ENCODE measurements at regions not wholly inside any gene's neighbourhood (a gene's known extent, or its start where the extent isn't known, plus 50 kb on each side); places are given as distances from the start of the nearest gene placed in this dataset.

DNA sequence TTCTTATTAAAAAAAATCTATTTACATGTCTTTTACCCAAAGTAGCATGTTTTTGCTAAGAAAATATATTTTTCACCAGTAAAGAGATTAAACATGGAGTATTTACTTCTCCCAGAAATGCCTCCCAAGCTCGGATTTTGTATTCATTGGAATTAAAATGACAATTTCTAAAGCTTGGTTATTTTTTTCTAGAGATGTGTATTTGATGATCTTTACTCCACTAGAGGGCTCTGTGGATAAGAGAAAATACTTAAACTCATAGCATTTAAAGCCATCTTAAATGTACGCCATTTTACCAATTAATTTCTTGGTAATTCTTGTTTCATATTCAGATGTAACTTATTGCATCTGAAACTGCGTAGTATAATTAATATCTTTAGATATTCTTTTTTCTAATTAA lies 461.4 kb downstream of the GALR1 start:
- H3K4me3 Mint-ChIP-seq: no peak overlapping the region
- H3K36me3 Mint-ChIP-seq: no peaks in the 10 kb centered on the region
- H3K4me1 Mint-ChIP-seq: no peaks in the 10 kb centered on the region
- no peak for DNase-seq
- peaks cover 10% of the 10 kb centered on the region for H3K27me3 Mint-ChIP-seq
- peaks cover 2% of the 10 kb centered on the region for H3K9me3 Mint-ChIP-seq
- H3K27ac Mint-ChIP-seq: no peak overlapping the region

DNA sequence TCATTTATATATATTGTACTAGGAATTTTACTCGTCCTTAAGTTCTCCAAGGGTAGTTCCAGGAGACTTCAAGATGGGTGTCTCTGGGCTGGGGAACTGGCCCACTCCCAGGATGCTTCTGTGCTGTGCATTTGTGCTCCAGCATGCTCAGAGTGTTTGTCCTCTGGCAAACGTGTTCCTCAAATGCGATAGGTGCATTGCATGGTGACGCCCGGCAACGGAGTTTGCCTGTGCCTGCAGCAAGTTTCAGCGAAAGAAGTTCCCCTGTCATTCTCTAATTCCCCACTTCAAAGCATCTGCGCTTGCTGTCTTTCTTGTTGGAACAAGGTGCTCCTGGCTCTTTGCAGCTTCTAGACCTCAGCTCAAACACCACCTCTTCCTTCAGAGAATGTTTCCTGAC lies 465.1 kb downstream of the GALR1 start:
- Mint-ChIP-seq H3K4me1 (no peaks in the 10 kb centered on the region), H3K9me3 (peaks cover 2% of the 10 kb centered on the region), H3K27ac (no peak overlapping the region), H3K36me3 (no peaks in the 10 kb centered on the region), H3K27me3 (peaks cover 12% of the 10 kb centered on the region), H3K4me3 (no peak overlapping the region)
- DNase-seq: no peak

DNA sequence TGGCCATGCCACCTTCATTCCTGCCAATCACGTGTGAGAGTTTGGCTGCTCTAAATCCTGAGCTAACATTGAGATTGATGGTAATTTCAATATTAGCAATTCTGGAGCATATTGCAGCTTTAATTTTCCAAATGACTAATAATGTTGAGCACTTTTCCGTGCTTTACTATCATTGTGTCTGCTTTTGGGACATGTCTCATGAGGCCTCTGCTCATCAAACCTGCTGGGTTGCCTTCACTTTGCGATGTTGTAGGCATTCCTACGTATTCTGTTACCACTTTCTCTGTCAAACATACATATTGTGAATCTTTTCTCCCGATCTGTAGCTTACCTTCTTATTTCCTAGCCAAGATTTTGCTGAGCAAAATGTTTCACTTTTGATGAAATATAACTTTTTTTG lies 466.6 kb downstream of the GALR1 start:
- no peak for DNase-seq
- H3K9me3 Mint-ChIP-seq: no peaks in the 10 kb centered on the region
- H3K27me3 Mint-ChIP-seq: peaks cover 12% of the 10 kb centered on the region
- no peak overlapping the region for H3K4me3 Mint-ChIP-seq
- no peaks in the 10 kb centered on the region for H3K4me1 Mint-ChIP-seq
- H3K27ac Mint-ChIP-seq: no peak overlapping the region
- H3K36me3 Mint-ChIP-seq: no peaks in the 10 kb centered on the region

DNA sequence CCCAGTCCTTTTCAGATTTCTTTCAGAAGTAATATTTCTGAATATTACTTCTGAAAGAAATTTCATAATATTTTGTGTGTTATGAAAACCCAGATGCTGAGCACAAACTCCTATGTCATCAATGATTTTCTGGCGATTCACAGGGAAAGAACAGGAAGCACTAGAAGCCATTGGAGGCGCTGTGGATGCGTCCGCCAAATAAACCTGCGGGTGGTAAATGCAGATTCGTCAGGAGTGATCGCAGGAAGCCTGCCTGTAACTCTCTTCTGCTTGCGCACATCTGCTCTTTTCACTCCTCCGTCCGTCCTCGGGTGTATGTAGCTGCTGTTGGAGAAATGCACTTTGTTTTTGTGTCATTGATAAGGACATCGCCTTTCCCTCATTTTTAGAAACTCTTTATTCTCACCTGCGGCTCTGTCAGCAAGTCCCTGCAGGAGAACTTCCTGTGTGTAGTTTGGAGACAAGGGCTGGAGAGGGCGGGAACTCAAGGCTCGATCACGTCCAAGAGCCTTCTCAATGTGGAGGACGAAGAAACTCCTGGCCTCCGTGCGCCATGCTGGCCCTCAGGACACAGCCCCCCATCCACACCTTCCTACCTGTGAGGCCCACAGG lies 483.8 kb downstream of the GALR1 start:
- no peaks in the 10 kb centered on the region for H3K36me3 Mint-ChIP-seq
- H3K4me1 Mint-ChIP-seq: no peaks in the 10 kb centered on the region
- no peak overlapping the region for H3K4me3 Mint-ChIP-seq
- DNase-seq: no peak
- no peak overlapping the region for H3K27ac Mint-ChIP-seq
- no peaks in the 10 kb centered on the region for H3K9me3 Mint-ChIP-seq
- peaks cover 23% of the 10 kb centered on the region for H3K27me3 Mint-ChIP-seq

GRCh38 chr18:77736842-77737241 lies 487.2 kb downstream of the GALR1 start:
- peaks cover 34% of the 10 kb centered on the region for H3K27me3 Mint-ChIP-seq
- H3K27ac Mint-ChIP-seq: no peak overlapping the region
- no peak overlapping the region for H3K4me3 Mint-ChIP-seq
- no peaks in the 10 kb centered on the region for H3K4me1 Mint-ChIP-seq
- no peaks in the 10 kb centered on the region for H3K36me3 Mint-ChIP-seq
- DNase-seq: no peak
- no peaks in the 10 kb centered on the region for H3K9me3 Mint-ChIP-seq

DNA sequence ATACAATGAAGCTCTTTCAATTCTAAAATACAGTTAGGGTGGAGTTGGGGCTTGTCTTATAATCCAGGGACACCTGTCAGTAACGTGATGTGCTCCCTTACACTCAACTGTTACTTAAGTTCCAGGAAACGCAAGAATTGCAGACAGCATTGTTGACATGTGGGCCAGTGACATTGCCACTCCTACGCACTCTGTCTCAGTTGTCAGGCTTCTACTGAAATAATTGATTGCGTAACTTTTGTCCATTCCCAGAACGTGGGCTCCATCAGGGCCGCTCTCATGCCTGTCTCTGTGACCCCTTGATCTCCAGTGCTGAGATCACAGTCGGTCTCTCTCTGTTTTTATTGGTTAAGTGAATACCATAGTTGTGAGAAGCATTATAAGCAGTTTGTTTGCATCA lies 487.8 kb downstream of the GALR1 start:
- Mint-ChIP-seq H3K36me3 (no peaks in the 10 kb centered on the region), H3K27ac (no peak overlapping the region), H3K27me3 (peaks cover 34% of the 10 kb centered on the region), H3K4me1 (no peaks in the 10 kb centered on the region), H3K9me3 (no peaks in the 10 kb centered on the region), H3K4me3 (no peak overlapping the region)
- DNase-seq: no peak

DNA sequence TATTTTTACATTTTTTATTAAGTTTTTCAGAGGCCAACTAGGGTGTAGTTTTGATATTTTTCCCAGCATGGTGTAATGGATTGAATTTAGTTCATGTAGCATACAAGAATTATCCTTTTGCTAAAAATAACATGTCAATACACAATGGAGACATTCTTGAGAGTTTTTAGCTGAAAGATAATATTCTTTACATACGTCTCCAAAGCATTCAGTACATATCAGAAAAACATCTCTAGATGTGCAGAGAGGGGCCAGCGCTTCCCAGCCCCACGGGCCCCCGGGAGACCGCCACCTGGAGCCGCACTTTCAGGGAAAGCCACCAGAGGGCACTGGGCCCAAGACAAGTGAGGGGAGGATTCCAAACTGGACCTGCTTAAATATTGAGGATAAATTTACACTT lies 499.4 kb downstream of the GALR1 start:
- Mint-ChIP-seq H3K27me3 (peaks cover 18% of the 10 kb centered on the region), H3K36me3 (no peaks in the 10 kb centered on the region), H3K27ac (no peak overlapping the region), H3K9me3 (no peaks in the 10 kb centered on the region), H3K4me1 (no peaks in the 10 kb centered on the region), H3K4me3 (no peak overlapping the region)
- DNase-seq: no peak

DNA sequence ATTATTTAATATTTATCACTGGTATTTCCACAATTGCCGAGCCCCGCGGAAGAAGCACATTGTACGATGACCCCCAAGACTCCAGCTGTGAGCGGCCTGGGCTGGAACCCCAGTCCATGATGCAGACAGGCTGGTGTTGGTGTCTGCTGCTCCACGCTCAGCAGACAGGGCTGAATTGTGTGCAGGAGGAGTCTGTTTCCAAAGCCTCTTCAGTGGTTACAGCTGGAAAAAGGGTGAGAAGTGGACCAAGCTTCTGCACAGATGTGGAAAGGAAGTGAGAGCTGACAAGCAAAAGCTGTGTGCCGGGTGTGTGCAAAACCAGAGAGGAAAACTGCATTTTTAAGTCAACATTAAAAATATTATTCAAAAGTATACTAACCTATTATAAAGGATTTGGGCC lies 500.4 kb downstream of the GALR1 start:
- Mint-ChIP-seq H3K27ac (no peak overlapping the region), H3K4me3 (no peak overlapping the region)

GRCh38 chr18:77754475-77755044 lies 504.9 kb downstream of the GALR1 start:
- Mint-ChIP-seq H3K9me3 (no peaks in the 10 kb centered on the region), H3K4me1 (no peaks in the 10 kb centered on the region), H3K4me3 (no peak overlapping the region)

More for the DNA sequence above, 500.4 kb downstream of the GALR1 start:
- no peaks in the 10 kb centered on the region for H3K4me1 Mint-ChIP-seq
- H3K36me3 Mint-ChIP-seq: no peaks in the 10 kb centered on the region
- no peaks in the 10 kb centered on the region for H3K9me3 Mint-ChIP-seq
- DNase-seq: no peak
- H3K27me3 Mint-ChIP-seq: peaks cover 18% of the 10 kb centered on the region

DNA sequence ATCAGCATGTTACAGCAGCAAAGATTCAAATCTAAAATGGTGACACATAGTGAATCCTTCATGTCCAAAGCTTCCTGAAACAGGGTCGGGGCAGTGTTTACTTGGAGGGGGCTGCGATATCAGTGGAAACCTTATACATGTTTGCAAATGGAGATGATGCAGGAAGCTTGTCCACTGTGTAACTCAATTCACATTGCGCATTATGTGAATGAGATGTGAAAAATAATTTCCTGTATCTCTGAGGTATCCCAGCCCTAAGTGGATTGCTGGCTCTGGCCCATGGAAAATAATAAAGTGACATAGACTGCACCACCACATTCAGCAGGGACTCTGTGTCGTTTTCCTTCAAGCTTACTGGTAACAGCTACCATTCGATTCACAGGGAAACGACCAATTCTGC lies 505.5 kb downstream of the GALR1 start:
- Mint-ChIP-seq H3K27me3 (peaks cover 23% of the 10 kb centered on the region), H3K4me3 (no peak overlapping the region), H3K4me1 (no peaks in the 10 kb centered on the region), H3K36me3 (no peaks in the 10 kb centered on the region), H3K9me3 (no peaks in the 10 kb centered on the region), H3K27ac (no peak overlapping the region)
- DNase-seq: no peak

More at GRCh38 chr18:77754475-77755044, 504.9 kb downstream of the GALR1 start:
- Mint-ChIP-seq H3K36me3 (no peaks in the 10 kb centered on the region), H3K27me3 (peaks cover 23% of the 10 kb centered on the region), H3K27ac (no peak overlapping the region)
- no peak for DNase-seq

DNA sequence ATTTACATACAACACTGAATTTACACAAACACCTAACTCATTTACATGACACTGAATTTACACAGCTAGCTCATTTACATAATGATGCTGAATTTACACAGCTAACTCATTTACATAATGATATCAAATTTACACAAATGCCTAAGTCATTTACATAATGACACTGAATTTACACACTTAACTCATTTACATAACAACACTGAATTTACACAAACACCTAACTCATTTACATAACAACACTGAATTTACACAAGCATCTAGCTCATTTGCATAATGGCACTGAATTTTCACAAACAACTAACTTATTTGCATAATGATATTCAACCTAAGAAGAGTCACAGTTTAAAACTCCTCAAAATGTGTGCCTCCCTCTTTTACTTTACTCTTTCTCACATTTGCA lies 511.7 kb downstream of the GALR1 start:
- H3K36me3 Mint-ChIP-seq: no peaks in the 10 kb centered on the region
- H3K9me3 Mint-ChIP-seq: no peaks in the 10 kb centered on the region
- H3K27me3 Mint-ChIP-seq: peaks cover 34% of the 10 kb centered on the region
- no peak overlapping the region for H3K27ac Mint-ChIP-seq
- no peaks in the 10 kb centered on the region for H3K4me1 Mint-ChIP-seq
- no peak for DNase-seq
- no peak overlapping the region for H3K4me3 Mint-ChIP-seq

DNA sequence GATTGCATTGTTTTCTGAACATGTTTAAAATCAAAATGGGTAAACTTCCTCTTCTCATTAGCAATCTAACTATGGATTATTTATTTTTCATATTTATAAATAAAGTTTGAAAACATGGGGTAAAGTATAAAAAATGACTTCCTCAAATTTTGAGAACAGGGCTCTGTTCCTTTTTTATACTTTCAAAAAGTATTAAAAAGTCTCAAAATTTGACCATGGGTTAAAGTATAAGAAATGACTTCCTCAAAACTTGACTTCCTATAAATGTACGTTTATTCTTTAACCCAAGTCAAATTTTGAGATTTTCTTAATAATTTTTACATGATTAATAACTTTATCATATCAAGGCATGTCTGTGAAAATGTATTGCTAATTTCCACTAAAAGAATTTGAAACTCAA lies 512.4 kb downstream of the GALR1 start:
- no peak for DNase-seq
- H3K36me3 Mint-ChIP-seq: no peaks in the 10 kb centered on the region
- H3K4me1 Mint-ChIP-seq: no peaks in the 10 kb centered on the region
- H3K4me3 Mint-ChIP-seq: no peak overlapping the region
- H3K27ac Mint-ChIP-seq: no peak overlapping the region
- peaks cover 33% of the 10 kb centered on the region for H3K27me3 Mint-ChIP-seq
- H3K9me3 Mint-ChIP-seq: no peaks in the 10 kb centered on the region

- H3K27me3 Mint-ChIP-seq: peaks cover 33% of the 10 kb centered on the region
- H3K4me1 Mint-ChIP-seq: no peaks in the 10 kb centered on the region
- no peak for DNase-seq
- no peak overlapping the region for H3K27ac Mint-ChIP-seq
- no peak overlapping the region for H3K4me3 Mint-ChIP-seq
- H3K9me3 Mint-ChIP-seq: no peaks in the 10 kb centered on the region
- no peaks in the 10 kb centered on the region for H3K36me3 Mint-ChIP-seq
Observed at GRCh38 chr18:77762642-77763041, 513.0 kb downstream of the GALR1 start.

DNA sequence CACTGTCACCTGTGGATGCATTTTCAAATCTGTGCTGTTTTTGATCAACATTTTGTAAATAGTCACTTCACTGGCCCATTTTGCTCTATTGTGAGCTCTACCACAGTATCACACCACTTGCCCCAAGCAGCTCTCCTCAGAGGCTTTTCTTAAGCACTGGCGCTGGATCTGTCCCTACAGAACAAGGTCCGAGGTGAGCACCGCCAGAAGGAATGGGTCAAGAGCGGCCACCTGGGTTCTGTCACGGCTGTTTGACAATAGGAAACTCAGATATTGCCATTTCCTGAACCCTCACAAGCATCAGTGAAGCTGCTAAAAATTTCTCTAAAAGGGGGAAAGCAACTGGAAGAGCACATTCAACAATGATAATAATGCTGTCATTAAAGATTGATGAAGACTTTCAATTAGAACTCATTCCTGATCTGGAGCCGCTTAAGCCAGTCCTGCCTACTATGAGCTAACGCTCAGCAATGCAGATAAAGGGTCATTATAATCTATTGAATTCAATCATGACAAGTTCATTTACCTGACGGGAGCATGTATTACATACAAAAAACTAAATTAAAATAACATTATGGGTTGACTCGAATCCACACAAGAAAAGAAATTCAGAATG lies 514.0 kb downstream of the GALR1 start:
- Mint-ChIP-seq H3K4me3 (no peak overlapping the region), H3K4me1 (no peaks in the 10 kb centered on the region), H3K27me3 (peaks cover 33% of the 10 kb centered on the region), H3K9me3 (no peaks in the 10 kb centered on the region), H3K36me3 (no peaks in the 10 kb centered on the region), H3K27ac (no peak overlapping the region)
- DNase-seq: no peak

DNA sequence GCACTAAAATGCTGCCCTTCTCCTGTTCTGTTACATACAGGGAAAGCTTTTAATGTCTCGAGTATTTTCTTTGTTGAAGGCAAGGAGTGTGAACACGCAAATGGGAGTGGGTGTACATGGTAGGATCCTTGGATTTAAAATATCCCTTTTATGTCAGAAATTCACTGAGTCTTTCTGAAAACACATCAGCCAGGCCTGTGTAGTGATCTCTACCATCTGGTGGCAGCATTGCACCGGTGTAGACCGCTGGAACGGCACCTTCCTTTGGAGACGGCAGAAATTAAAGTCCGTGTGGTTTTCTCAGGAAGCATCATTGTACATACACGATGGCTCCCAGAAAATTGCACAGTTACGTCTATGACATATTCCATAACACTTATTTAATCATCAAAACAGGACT lies 515.8 kb downstream of the GALR1 start:
- no peaks in the 10 kb centered on the region for H3K36me3 Mint-ChIP-seq
- H3K4me3 Mint-ChIP-seq: no peak overlapping the region
- H3K27ac Mint-ChIP-seq: no peak overlapping the region
- H3K27me3 Mint-ChIP-seq: peaks cover 34% of the 10 kb centered on the region
- peaks cover 4% of the 10 kb centered on the region for H3K9me3 Mint-ChIP-seq
- no peak for DNase-seq
- no peaks in the 10 kb centered on the region for H3K4me1 Mint-ChIP-seq

DNA sequence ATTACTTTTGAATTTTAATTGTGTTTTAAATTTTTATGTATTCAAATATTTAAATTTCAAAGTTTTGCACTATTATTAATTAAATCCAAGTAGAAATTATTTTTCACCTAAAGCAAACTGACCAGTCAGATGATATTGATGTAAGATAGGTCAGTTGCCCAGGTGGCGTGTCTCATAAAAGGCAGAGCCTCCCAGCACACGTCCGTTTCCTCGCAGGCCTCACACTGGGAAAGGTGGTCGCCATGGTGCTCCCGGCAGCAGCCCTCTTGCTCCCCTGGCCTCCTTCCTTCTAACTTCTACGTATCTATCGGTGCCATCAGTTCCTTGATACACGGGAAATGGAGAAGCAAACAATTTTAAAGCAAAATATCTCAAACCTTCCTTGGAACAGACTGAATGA lies 516.8 kb downstream of the GALR1 start:
- Mint-ChIP-seq H3K36me3 (no peaks in the 10 kb centered on the region), H3K4me1 (no peaks in the 10 kb centered on the region), H3K9me3 (peaks cover 4% of the 10 kb centered on the region), H3K4me3 (no peak overlapping the region), H3K27ac (no peak overlapping the region), H3K27me3 (peaks cover 27% of the 10 kb centered on the region)
- DNase-seq: no peak

Measured in activated naive CD8-positive, alpha-beta T cell treated with anti-CD3 and anti-CD28 coated beads for 36 hours (primary cell).